GM12891 (cell line): ENCODE measurements at regions not wholly inside any gene's neighbourhood (a gene's known extent, or its start where the extent isn't known, plus 50 kb on each side); places are given as distances from the start of the nearest gene placed in this dataset.

ENCODE experiments used
- POLR2A ChIP-seq: IDR thresholded peaks from 2 replicates; pipeline ENCODE4 v1.6.1; 2011; ENCODE audit warnings: low read depth, low read length, control low read depth
- POLR2AphosphoS5 ChIP-seq: IDR thresholded peaks from 2 replicates; pipeline ENCODE4 v1.6.1; 2011; ENCODE audit warnings: low read depth, low read length, control low read depth
- POU2F2 ChIP-seq: IDR thresholded peaks from 2 replicates; pipeline ENCODE4 v1.6.1; 2011; ENCODE audit warnings: low read depth, mild to moderate bottlenecking, control low read depth, low read length, moderate library complexity
- SPI1 ChIP-seq: IDR thresholded peaks from 2 replicates; pipeline ENCODE4 v1.6.1; 2011; ENCODE audit warnings: low read depth, low read length, control low read depth
- TAF1 ChIP-seq: IDR thresholded peaks from 2 replicates; pipeline ENCODE4 v1.6.1; 2011; ENCODE audit warnings: low read depth, low read length, control low read depth

DNA sequence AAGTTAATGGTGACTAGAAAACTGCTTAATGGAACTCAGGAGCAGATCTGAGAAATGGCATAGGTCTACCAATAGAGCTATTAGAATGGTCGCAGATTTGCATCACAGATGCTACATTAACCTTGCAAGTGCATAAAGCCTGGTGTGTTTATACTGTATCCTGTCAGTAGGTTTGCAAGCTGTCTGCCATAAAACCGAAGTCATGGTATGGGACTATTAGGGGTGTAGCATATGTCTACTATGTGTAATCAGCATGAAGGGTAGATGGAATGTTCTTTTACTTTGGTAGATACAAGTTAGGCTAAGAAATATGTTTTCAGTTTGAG is 574.2 kb upstream of the ADGRL2 start:
- TF ChIP-seq POLR2AphosphoS5 (no peak), POLR2A (no peak), TAF1 (no peak), POU2F2 (no peak), SPI1 (no peak)
